SK-N-SH treated with all-trans-retinoic acid at 6 μM for 48 hours (cell line): ENCODE measurements at regions not wholly inside any gene's neighbourhood (a gene's known extent, or its start where the extent isn't known, plus 50 kb on each side); places are given as distances from the start of the nearest gene placed in this dataset.

Experiments used
- ARNTL ChIP-seq: fragments of 450-650 bp; formaldehyde crosslinking; IDR thresholded peaks from 2 replicates; pipeline ENCODE4 v1.5.0; 2020; ENCODE audit warnings: low read depth, mild to moderate bottlenecking, moderate library complexity, borderline replicate concordance
- CREB5 ChIP-seq: fragments of 250-450 bp; sonication (Bioruptor Pico); IDR thresholded peaks from 2 replicates; pipeline ENCODE4 v1.5.1; 2020; ENCODE audit warnings: low read depth, mild to moderate bottlenecking, moderate library complexity
- POU6F1 ChIP-seq: fragments of 250-450 bp; sonication (Bioruptor Pico); IDR thresholded peaks from 2 replicates; pipeline ENCODE4 v1.8.0; 2021; ENCODE audit warnings: low read depth, mild to moderate bottlenecking, moderate library complexity, borderline replicate concordance
- RARB ChIP-seq: fragments of 250-450 bp; sonication (Bioruptor Pico); IDR thresholded peaks from 2 replicates; pipeline ENCODE4 v1.8.0; 2021; ENCODE audit warnings: mild to moderate bottlenecking, moderate library complexity
- SNAI2 ChIP-seq: fragments of 250-450 bp; sonication (Bioruptor Pico); IDR thresholded peaks from 2 replicates; pipeline ENCODE4 v1.5.0; 2020; ENCODE audit warnings: mild to moderate bottlenecking, moderate library complexity
- ZFP3 ChIP-seq: fragments of 250-450 bp; sonication (Bioruptor Pico); IDR thresholded peaks from 2 replicates; pipeline ENCODE4 v1.5.0; 2020; ENCODE audit warnings: mild to moderate bottlenecking, moderate library complexity
- ZNF70 ChIP-seq: fragments of 450-650 bp; formaldehyde crosslinking; IDR thresholded peaks from 2 replicates; pipeline ENCODE4 v1.5.0; 2020; ENCODE audit warnings: mild to moderate bottlenecking, moderate library complexity

- no peak for TF ChIP-seq ZFP3 (CRISPR knock-in tag)
- TF ChIP-seq CREB5 (CRISPR knock-in tag), result no peak
- TF ChIP-seq SNAI2, result no peak
- TF ChIP-seq ZNF70, result no peak
- no peak for TF ChIP-seq RARB (CRISPR knock-in tag)
- TF ChIP-seq POU6F1 (CRISPR knock-in tag), result no peak
- no peak for TF ChIP-seq ARNTL (CRISPR knock-in tag)
Measured at GRCh38 chr4:15242021-15242420, 185.8 kb upstream of the C1QTNF7 start.
